K562 (cell line): ENCODE measurements at regions not wholly inside any gene's neighbourhood (a gene's known extent, or its start where the extent isn't known, plus 50 kb on each side); places are given as distances from the start of the nearest gene placed in this dataset.

ENCODE experiments used
- ATAC-seq: fragments of 200-7000 bp; cut with Tn5 transposase; 3 replicates; pipeline ENCODE4 v1.9.1; 2020; ENCODE audit warnings: moderate library complexity
- BruUV-seq: library from RNA; stranded (reverse); fragments of 400-500 nt; replicated peaks from 2 replicates; lab custom pipeline; 2021; lab: Mats Ljungman, UMichigan
- CTCF ChIA-PET: fragments of 300-600 bp; formaldehyde crosslinking; extraction: SDS; loops from one replicate; lab custom pipeline; 2021; ENCODE audit warnings: low intra/inter-chr PET ratio; lab: Yijun Ruan, JAX
- POLR2A ChIA-PET: fragments of 300-600, 350-650 bp; sonication (Branson Sonifier 250); formaldehyde crosslinking; extraction: SDS; loops from one replicate; lab custom pipeline; 2021; ENCODE audit warnings: antibody characterized with exemption, inconsistent platforms; lab: Yijun Ruan, JAX
- DNase-seq, 4 experiments: peaks; one replicate each; pipeline versions ENCODE4 v3.0.0 to v3.0.0-alpha.2; 2011 to 2018; ENCODE audit warnings: low spot score in 3 of 4, mixed read lengths in 3 of 4; ENCODE audit errors: extremely low read depth in 1 of 4
- FAIRE-seq: peaks from 2 replicates; lab custom pipeline; 2011; peaks lifted over from hg19 to GRCh38; lab: Jason Lieb, UNC
- H2AFZ ChIP-seq: 2 replicates; pipeline ENCODE4 v1.6.0; 2011; ENCODE audit warnings: low read depth, low read length, control low read depth, inconsistent platforms
- H3K27ac ChIP-seq: fragments of 200-600 bp; 3 replicates; pipeline ENCODE4 v1.8.0; 2011; ENCODE audit warnings: low read depth, mild to moderate bottlenecking, control low read depth, inconsistent platforms, low read length, moderate library complexity, mixed read lengths; ENCODE audit errors: extremely low read depth
- H3K27me3 ChIP-seq, 2 experiments: fragments of 300-600 bp in 1 of 2; 2 replicates in 1 of 2; 3 replicates in 1 of 2; pipeline versions ENCODE4 v1.6.0 to v1.8.0; 2011; ENCODE audit warnings: inconsistent platforms in 2 of 2, low read length in 2 of 2, mild to moderate bottlenecking in 1 of 2, mixed read lengths in 1 of 2, moderate library complexity in 1 of 2; ENCODE audit not compliant: control insufficient read depth in 2 of 2, insufficient read depth in 2 of 2
- H3K36me3 ChIP-seq: fragments of 300-600 bp; 3 replicates; pipeline ENCODE4 v1.8.0; 2011; ENCODE audit warnings: mild to moderate bottlenecking, low read length, inconsistent platforms; ENCODE audit not compliant: control insufficient read depth, insufficient read depth
- H3K4me1 ChIP-seq, 2 experiments: fragments of 200-600 bp in 1 of 2; replicated peaks in 1 of 2; 2 replicates in 1 of 2; 3 replicates in 1 of 2; pipeline versions ENCODE4 v1.5.1 to v1.8.0; 2011; ENCODE audit warnings: inconsistent platforms in 2 of 2, low read length in 2 of 2, mild to moderate bottlenecking in 1 of 2, mixed read lengths in 1 of 2, moderate library complexity in 1 of 2; ENCODE audit not compliant: control insufficient read depth in 2 of 2, insufficient read depth in 2 of 2
- H3K4me2 ChIP-seq: 2 replicates; pipeline ENCODE4 v1.6.1; 2011; ENCODE audit warnings: low read length, control low read depth, inconsistent platforms, mixed read lengths; ENCODE audit not compliant: insufficient read depth
- H3K4me3 ChIP-seq: fragments of 200-600 bp; sonication (generic), shearing (Covaris generic); 2 replicates; pipeline ENCODE4 v1.5.1; 2016; ENCODE audit warnings: control low read depth, inconsistent platforms
- H3K79me2 ChIP-seq: fragments of 200-600 bp; 3 replicates; pipeline ENCODE4 v1.8.0; 2011; ENCODE audit warnings: low read length, inconsistent platforms; ENCODE audit not compliant: control insufficient read depth, insufficient read depth
- H3K9ac ChIP-seq, 2 experiments: 2 replicates each; pipeline versions ENCODE4 v1.6.0 to v1.6.1; 2011; ENCODE audit warnings: low read depth in 2 of 2, low read length in 2 of 2, control low read depth in 1 of 2, inconsistent platforms in 1 of 2, mild to moderate bottlenecking in 1 of 2, mixed read lengths in 1 of 2; ENCODE audit not compliant: insufficient read depth in 1 of 2
- H3K9me1 ChIP-seq: one replicate; pipeline ENCODE4 v1.6.0; 2011; ENCODE audit warnings: inconsistent platforms, mild to moderate bottlenecking, low read length, moderate library complexity; ENCODE audit not compliant: control insufficient read depth, insufficient read depth
- H3K9me3 ChIP-seq: replicated peaks from 2 replicates; pipeline ENCODE4 v1.5.1; 2011; ENCODE audit warnings: low read depth, low read length, inconsistent platforms; ENCODE audit not compliant: control insufficient read depth, insufficient read depth
- H4K20me1 ChIP-seq: replicated peaks from 2 replicates; pipeline ENCODE4 v1.6.1; 2011; ENCODE audit warnings: low read length, inconsistent platforms, mixed read lengths; ENCODE audit not compliant: control insufficient read depth, insufficient read depth
- BRCA1 ChIP-seq, 2 experiments: fragments of 450-650 bp in 1 of 2; sonication (generic) in 1 of 2; formaldehyde crosslinking in 1 of 2; IDR thresholded peaks; 2 replicates each; pipeline versions ENCODE4 v1.5.0 to v1.6.1; 2017 to 2020; ENCODE audit warnings: mild to moderate bottlenecking in 1 of 2, missing genetic modification reagents in 1 of 2
- KDM5B ChIP-seq: fragments of 200-600 bp; sonication (generic); IDR thresholded peaks from 2 replicates; pipeline ENCODE4 v1.6.1; 2012; ENCODE audit warnings: low read depth, mild to moderate bottlenecking, moderate library complexity, low read length, control low read depth, inconsistent platforms; ENCODE audit not compliant: insufficient replicate concordance
- MEF2A ChIP-seq: IDR thresholded peaks from 2 replicates; pipeline ENCODE4 v1.6.1; 2011; ENCODE audit warnings: low read depth, mild to moderate bottlenecking, low read length, moderate library complexity; ENCODE audit not compliant: control insufficient read depth
- MITF ChIP-seq: IDR thresholded peaks from 2 replicates; pipeline ENCODE4 v1.6.1; 2014; ENCODE audit warnings: antibody characterized with exemption
- MYC ChIP-seq, 2 experiments: fragments of 250-450 bp in 1 of 2; sonication (Bioruptor Pico) in 1 of 2; IDR thresholded peaks; 2 replicates each; pipeline versions ENCODE4 v1.5.1 to v1.6.1; 2012 to 2021; ENCODE audit warnings: low read depth in 2 of 2, borderline replicate concordance in 1 of 2, improper control_type of control experiment in 1 of 2, low read length in 1 of 2, mild to moderate bottlenecking in 1 of 2, moderate library complexity in 1 of 2
- POLR2G ChIP-seq: fragments of 200-400 bp; formaldehyde crosslinking; IDR thresholded peaks from 2 replicates; pipeline ENCODE4 v1.6.1; 2017; ENCODE audit warnings: low read depth, mild to moderate bottlenecking, antibody characterized with exemption, low read length, moderate library complexity
- ZNF143 ChIP-seq: sonication (generic); formaldehyde crosslinking; IDR thresholded peaks from 2 replicates; pipeline ENCODE4 v1.9.0; 2022; ENCODE audit warnings: mild to moderate bottlenecking, missing genetic modification reagents
- ZNF609 ChIP-seq: sonication (generic); formaldehyde crosslinking; IDR thresholded peaks from 2 replicates; pipeline ENCODE4 v1.8.1; 2023; ENCODE audit warnings: missing genetic modification reagents, mild to moderate bottlenecking, borderline replicate concordance
- WGBS: fragments of 100-300 bp; shearing (Covaris generic); methylation state at CpG from one replicate; pipeline ENCODE4 v1.1.6; 2016; ENCODE audit warnings: low coverage, mixed read lengths; ENCODE audit not compliant: insufficient coverage; ENCODE audit errors: missing lambda C conversion rate; 5-methylcytosine and 5-hydroxymethylcytosine counted together
- in situ Hi-C: fragments of 300-500 bp; cut with MboI; formaldehyde crosslinking; loops from 4 replicates; pipeline ENCODE4 v1.15.0; 2018; ENCODE audit warnings: inconsistent platforms, mixed read lengths
- intact Hi-C: fragments of 100-400 bp; cut with micrococcal nuclease; formaldehyde crosslinking; loops from 2 replicates; pipeline ENCODE4 v1.14.2; 2022

- no peak for FAIRE-seq
- POLR2A ChIA-PET, result no interaction called here
- no TSS peak for BruUV-seq
Measured at GRCh38 chr10:1807924-1808323, 70.6 kb upstream of the ADARB2 start.

More at GRCh38 chr10:1807924-1808323, 70.6 kb upstream of the ADARB2 start:
- TF ChIP-seq MITF (no peak), MEF2A (no peak), ZNF143 (CRISPR knock-in tag) (no peak), POLR2G (no peak), BRCA1 (IDR thresholded peaks at IDR 0.05) (no peak), BRCA1 (CRISPR knock-in tag; IDR thresholded peaks at IDR 0.05) (no peak), MYC (IDR thresholded peaks at IDR 0.05; ENCODE audit: low read depth, low read length) (no peak), MYC (CRISPR knock-in tag; IDR thresholded peaks at IDR 0.05; ENCODE audit: borderline replicate concordance, low read depth) (no peak), KDM5B (no peak), ZNF609 (CRISPR knock-in tag) (no peak)
- H3K9me3 ChIP-seq, result no peaks in the 10 kb centered on the region; the same call in 1 of the 2 replicates
- no peak overlapping the region for H2AFZ ChIP-seq
- DNase-seq (no peak), ATAC-seq (no peak)
- H3K9ac ChIP-seq, result no peak overlapping the region
- in situ Hi-C loops (no loop called here), intact Hi-C loops (no loop called here)
- H4K20me1 ChIP-seq, result no peaks in the 10 kb centered on the region
- 1% methylated on average over 25 of the region's 25 CpGs for WGBS
- no peaks in the 10 kb centered on the region for H3K36me3 ChIP-seq
- H3K27ac ChIP-seq, result no peak overlapping the region
- no peaks in the 10 kb centered on the region for H3K9me1 ChIP-seq
- no peak overlapping the region for H3K4me2 ChIP-seq
- no peaks in the 10 kb centered on the region for H3K79me2 ChIP-seq
- H3K4me1 ChIP-seq, result peaks cover 0 to 5% of the 10 kb centered on the region in 2 experiments; a peak in 3 of 5 replicates
- H3K4me3 ChIP-seq, result no peak overlapping the region
- H3K27me3 ChIP-seq, result peaks cover 0 to 27% of the 10 kb centered on the region in 2 experiments; a peak in 3 of 5 replicates
- CTCF ChIA-PET, result no interaction called here
